ENCODE measurements at regions not wholly inside any gene's neighbourhood (a gene's known extent, or its start where the extent isn't known, plus 50 kb on each side); places are given as distances from the start of the nearest gene placed in this dataset.

DNA sequence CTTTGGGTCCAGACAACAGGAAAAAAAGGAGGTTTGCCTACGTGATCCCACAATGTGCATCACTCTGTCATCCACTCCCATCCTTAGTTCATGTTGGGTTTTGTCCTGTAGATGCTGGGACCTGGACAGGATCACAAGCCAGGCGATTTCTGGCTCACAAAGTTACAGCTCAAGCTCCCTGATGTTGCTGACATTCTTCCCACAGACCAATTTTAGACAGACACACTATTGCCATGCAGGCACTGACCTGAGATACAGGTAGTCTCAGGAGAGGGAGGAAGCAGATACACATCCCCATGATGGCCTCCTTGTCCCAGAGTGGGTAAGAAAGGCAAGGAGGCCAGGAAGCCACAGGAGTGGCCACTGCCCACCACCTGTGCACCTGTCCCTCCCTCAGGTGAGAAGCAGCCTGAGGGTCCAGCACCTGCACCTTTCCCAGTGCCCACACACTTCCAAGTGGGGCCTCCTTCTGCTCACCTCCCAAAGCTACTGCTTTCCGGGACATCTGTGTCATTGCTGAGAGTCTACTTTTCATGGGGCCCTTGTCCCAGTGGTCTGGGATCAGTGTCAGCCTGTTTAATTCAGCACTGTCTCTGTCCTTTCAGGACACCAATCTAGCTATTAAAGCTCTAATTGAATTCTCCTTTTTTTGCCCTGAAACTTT is 52.0 kb upstream of the TOP3B start:
- no peaks in the 10 kb centered on the region for H3K36me3 ChIP-seq (ENCODE audit: insufficient read depth, low read length)

DNA sequence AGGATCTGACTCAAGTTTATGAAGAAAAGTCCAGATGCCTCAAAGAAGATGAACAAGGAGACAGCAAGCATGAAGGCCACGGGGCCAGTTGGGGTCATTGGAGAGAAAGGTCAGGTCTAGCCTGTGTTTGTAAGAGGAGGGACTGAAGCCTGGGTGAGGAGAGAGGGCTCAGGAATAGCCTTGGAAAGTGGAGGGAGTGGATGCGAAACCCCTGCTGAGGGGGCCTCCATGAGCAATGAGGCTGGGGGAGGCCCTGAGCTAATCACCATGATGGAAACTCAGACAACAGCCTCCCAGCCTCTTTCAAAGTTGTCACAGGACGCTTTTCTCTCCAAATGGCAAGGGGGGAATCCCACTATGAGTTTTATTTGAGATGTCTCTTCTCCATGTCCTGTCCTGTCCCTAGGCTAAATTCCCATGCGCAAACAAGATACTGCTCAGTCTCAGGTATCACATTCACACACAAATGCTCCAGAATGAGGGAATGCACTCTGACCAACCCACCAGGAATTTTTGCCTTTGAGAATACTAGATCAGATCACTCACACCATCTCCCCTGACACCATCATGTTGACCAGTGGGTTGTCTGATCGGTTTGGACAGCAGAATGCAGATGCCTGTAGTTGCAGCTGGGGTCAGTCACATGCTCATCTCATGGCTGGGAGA is 51.3 kb upstream of the TOP3B start:
- Histone ChIP-seq H3K4me2 (ENCODE audit: low read length) (no peak overlapping the region), H3K9me3 (ENCODE audit: low read length) (no peaks in the 10 kb centered on the region), H3K27ac (ENCODE audit: low read length) (no peak overlapping the region), H2AFZ (ENCODE audit: low read depth, low read length) (no peak overlapping the region), H3K36me3 (ENCODE audit: insufficient read depth, low read length) (no peaks in the 10 kb centered on the region), H3K79me2 (replicated peaks; ENCODE audit: insufficient read depth, low read length) (no peaks in the 10 kb centered on the region), H3K27me3 (ENCODE audit: insufficient read depth, low read depth, low read length) (no peaks in the 10 kb centered on the region), H3K9me2 (ENCODE audit: insufficient read depth, low read length) (no peaks in the 10 kb centered on the region), H3K9ac (ENCODE audit: low read length) (no peak overlapping the region), H4K20me1 (ENCODE audit: insufficient read depth) (no peaks in the 10 kb centered on the region), H3K4me3 (ENCODE audit: low read length) (no peak overlapping the region), H3F3A (ENCODE audit: insufficient read depth, low read length, poor library complexity, severe bottlenecking) (no peaks in the 10 kb centered on the region)
- TF ChIP-seq POLR2AphosphoS5 (IDR thresholded peaks at IDR 0.05) (no peak), EP300 (conservative IDR thresholded peaks at IDR 0.05; ENCODE audit: poor library complexity, severe bottlenecking) (no peak), RAD21 (conservative IDR thresholded peaks at IDR 0.05) (no peak), EZH2 (IDR thresholded peaks at IDR 0.05; ENCODE audit: borderline replicate concordance, insufficient read depth, low read length, poor library complexity, severe bottlenecking) (no peak), TAF1 (IDR thresholded peaks at IDR 0.05; ENCODE audit: low read depth) (no peak), MXI1 (conservative IDR thresholded peaks at IDR 0.05; ENCODE audit: poor library complexity, severe bottlenecking) (no peak), SMC3 (conservative IDR thresholded peaks at IDR 0.05; ENCODE audit: poor library complexity) (no peak)
- TF ChIP-seq, protein P1, sequence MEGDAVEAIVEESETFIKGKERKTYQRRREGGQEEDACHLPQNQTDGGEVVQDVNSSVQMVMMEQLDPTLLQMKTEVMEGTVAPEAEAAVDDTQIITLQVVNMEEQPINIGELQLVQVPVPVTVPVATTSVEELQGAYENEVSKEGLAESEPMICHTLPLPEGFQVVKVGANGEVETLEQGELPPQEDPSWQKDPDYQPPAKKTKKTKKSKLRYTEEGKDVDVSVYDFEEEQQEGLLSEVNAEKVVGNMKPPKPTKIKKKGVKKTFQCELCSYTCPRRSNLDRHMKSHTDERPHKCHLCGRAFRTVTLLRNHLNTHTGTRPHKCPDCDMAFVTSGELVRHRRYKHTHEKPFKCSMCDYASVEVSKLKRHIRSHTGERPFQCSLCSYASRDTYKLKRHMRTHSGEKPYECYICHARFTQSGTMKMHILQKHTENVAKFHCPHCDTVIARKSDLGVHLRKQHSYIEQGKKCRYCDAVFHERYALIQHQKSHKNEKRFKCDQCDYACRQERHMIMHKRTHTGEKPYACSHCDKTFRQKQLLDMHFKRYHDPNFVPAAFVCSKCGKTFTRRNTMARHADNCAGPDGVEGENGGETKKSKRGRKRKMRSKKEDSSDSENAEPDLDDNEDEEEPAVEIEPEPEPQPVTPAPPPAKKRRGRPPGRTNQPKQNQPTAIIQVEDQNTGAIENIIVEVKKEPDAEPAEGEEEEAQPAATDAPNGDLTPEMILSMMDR (IDR thresholded peaks at IDR 0.05; ENCODE audit: poor library complexity, severe bottlenecking) = no peak
- TF ChIP-seq, protein P2, sequence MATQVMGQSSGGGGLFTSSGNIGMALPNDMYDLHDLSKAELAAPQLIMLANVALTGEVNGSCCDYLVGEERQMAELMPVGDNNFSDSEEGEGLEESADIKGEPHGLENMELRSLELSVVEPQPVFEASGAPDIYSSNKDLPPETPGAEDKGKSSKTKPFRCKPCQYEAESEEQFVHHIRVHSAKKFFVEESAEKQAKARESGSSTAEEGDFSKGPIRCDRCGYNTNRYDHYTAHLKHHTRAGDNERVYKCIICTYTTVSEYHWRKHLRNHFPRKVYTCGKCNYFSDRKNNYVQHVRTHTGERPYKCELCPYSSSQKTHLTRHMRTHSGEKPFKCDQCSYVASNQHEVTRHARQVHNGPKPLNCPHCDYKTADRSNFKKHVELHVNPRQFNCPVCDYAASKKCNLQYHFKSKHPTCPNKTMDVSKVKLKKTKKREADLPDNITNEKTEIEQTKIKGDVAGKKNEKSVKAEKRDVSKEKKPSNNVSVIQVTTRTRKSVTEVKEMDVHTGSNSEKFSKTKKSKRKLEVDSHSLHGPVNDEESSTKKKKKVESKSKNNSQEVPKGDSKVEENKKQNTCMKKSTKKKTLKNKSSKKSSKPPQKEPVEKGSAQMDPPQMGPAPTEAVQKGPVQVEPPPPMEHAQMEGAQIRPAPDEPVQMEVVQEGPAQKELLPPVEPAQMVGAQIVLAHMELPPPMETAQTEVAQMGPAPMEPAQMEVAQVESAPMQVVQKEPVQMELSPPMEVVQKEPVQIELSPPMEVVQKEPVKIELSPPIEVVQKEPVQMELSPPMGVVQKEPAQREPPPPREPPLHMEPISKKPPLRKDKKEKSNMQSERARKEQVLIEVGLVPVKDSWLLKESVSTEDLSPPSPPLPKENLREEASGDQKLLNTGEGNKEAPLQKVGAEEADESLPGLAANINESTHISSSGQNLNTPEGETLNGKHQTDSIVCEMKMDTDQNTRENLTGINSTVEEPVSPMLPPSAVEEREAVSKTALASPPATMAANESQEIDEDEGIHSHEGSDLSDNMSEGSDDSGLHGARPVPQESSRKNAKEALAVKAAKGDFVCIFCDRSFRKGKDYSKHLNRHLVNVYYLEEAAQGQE (IDR thresholded peaks at IDR 0.05; ENCODE audit: borderline replicate concordance) = no peak

More for the DNA sequence above, 52.0 kb upstream of the TOP3B start:
- H3F3A ChIP-seq (ENCODE audit: insufficient read depth, low read length, poor library complexity, severe bottlenecking) = no peaks in the 10 kb centered on the region
- no peak overlapping the region for H3K4me3 ChIP-seq (ENCODE audit: low read length)
- H3K27ac ChIP-seq (ENCODE audit: low read length) = no peak overlapping the region
- no peaks in the 10 kb centered on the region for H3K9me2 ChIP-seq (ENCODE audit: insufficient read depth, low read length)
- no peak overlapping the region for H2AFZ ChIP-seq (ENCODE audit: low read depth, low read length)
- TF ChIP-seq POLR2AphosphoS5 (IDR thresholded peaks at IDR 0.05) = no peak
- TF ChIP-seq MXI1 (conservative IDR thresholded peaks at IDR 0.05; ENCODE audit: poor library complexity, severe bottlenecking) = no peak
- no peak for TF ChIP-seq EZH2 (IDR thresholded peaks at IDR 0.05; ENCODE audit: borderline replicate concordance, insufficient read depth, low read length, poor library complexity, severe bottlenecking)
- no peak for TF ChIP-seq EP300 (conservative IDR thresholded peaks at IDR 0.05; ENCODE audit: poor library complexity, severe bottlenecking)
- no peak for TF ChIP-seq TAF1 (IDR thresholded peaks at IDR 0.05; ENCODE audit: low read depth)
- TF ChIP-seq, protein P1 (IDR thresholded peaks at IDR 0.05; ENCODE audit: poor library complexity, severe bottlenecking) = no peak
- TF ChIP-seq, protein P2 (IDR thresholded peaks at IDR 0.05; ENCODE audit: borderline replicate concordance) = no peak
- TF ChIP-seq RAD21 (conservative IDR thresholded peaks at IDR 0.05) = no peak
- no peak for TF ChIP-seq SMC3 (conservative IDR thresholded peaks at IDR 0.05; ENCODE audit: poor library complexity)
- H3K9ac ChIP-seq (ENCODE audit: low read length) = no peak overlapping the region
- H3K4me2 ChIP-seq (ENCODE audit: low read length) = no peak overlapping the region
- no peaks in the 10 kb centered on the region for H3K27me3 ChIP-seq (ENCODE audit: insufficient read depth, low read depth, low read length)
- H4K20me1 ChIP-seq (ENCODE audit: insufficient read depth) = no peaks in the 10 kb centered on the region
- H3K79me2 ChIP-seq (replicated peaks; ENCODE audit: insufficient read depth, low read length) = no peaks in the 10 kb centered on the region
- H3K9me3 ChIP-seq (ENCODE audit: low read length) = no peaks in the 10 kb centered on the region
